Prostate gland (tissue), 2 donors: ENCODE measurements at regions not wholly inside any gene's neighbourhood (a gene's known extent, or its start where the extent isn't known, plus 50 kb on each side); places are given as distances from the start of the nearest gene placed in this dataset.

Source experiments
- POLR2A ChIP-seq: fragments of 450-650 bp; IDR thresholded peaks from one replicate; pipeline ENCODE4 v1.6.1; 2016; ENCODE audit warnings: antibody characterized with exemption, mild to moderate bottlenecking
- POLR2AphosphoS5 ChIP-seq: sonication (generic); formaldehyde crosslinking; IDR thresholded peaks from one replicate; pipeline ENCODE4 v1.6.1; 2017; ENCODE audit warnings: antibody characterized with exemption
- TF ChIP-seq, protein P1 (sequence below), 4 experiments: fragments of 200-600 bp in 2 of 4; fragments of 450-650 bp in 2 of 4; sonication (generic) in 2 of 4; IDR thresholded peaks; 1 replicate in 3 of 4; 2 replicates in 1 of 4; pipeline ENCODE4 v1.5.1; 2016 to 2019; ENCODE audit warnings: antibody characterized with exemption in 4 of 4, mild to moderate bottlenecking in 2 of 4, moderate library complexity in 2 of 4

DNA sequence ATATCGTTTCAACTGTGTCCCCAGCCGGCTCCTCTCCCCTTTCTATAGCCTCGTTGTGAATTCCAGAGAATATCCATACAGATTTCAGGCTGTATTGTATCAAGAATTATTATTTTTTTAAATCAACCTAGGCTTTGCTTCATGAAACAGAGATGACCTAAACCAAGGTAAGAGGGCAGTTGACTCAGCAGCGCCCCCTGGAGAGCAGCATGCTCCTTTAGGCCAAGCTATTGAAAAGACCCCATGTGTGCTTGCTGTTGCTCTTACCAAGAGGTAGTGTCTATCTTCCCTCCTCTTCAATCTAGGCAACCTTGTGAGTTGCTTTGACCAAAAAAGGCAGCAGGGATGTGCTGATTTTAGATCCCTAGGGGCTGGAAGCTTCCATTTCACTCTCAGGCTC, 426.7 kb upstream of the SMIM21 start:
- TF ChIP-seq, protein P1, sequence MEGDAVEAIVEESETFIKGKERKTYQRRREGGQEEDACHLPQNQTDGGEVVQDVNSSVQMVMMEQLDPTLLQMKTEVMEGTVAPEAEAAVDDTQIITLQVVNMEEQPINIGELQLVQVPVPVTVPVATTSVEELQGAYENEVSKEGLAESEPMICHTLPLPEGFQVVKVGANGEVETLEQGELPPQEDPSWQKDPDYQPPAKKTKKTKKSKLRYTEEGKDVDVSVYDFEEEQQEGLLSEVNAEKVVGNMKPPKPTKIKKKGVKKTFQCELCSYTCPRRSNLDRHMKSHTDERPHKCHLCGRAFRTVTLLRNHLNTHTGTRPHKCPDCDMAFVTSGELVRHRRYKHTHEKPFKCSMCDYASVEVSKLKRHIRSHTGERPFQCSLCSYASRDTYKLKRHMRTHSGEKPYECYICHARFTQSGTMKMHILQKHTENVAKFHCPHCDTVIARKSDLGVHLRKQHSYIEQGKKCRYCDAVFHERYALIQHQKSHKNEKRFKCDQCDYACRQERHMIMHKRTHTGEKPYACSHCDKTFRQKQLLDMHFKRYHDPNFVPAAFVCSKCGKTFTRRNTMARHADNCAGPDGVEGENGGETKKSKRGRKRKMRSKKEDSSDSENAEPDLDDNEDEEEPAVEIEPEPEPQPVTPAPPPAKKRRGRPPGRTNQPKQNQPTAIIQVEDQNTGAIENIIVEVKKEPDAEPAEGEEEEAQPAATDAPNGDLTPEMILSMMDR (IDR thresholded peaks at IDR 0.05) = peak in 1 of 4 experiments; percentile 11
- TF ChIP-seq POLR2A (no peak), POLR2AphosphoS5 (no peak)
